GM18909 (cell line): ENCODE measurements at regions not wholly inside any gene's neighbourhood (a gene's known extent, or its start where the extent isn't known, plus 50 kb on each side); places are given as distances from the start of the nearest gene placed in this dataset.

Source experiments
- ATAC-seq: cut with Tn5 transposase; IDR thresholded peaks from one replicate; pipeline ENCODE4 v1.9.1; 2021; ENCODE audit warnings: mild to moderate bottlenecking; ENCODE audit not compliant: unreplicated experiment, poor library complexity

DNA sequence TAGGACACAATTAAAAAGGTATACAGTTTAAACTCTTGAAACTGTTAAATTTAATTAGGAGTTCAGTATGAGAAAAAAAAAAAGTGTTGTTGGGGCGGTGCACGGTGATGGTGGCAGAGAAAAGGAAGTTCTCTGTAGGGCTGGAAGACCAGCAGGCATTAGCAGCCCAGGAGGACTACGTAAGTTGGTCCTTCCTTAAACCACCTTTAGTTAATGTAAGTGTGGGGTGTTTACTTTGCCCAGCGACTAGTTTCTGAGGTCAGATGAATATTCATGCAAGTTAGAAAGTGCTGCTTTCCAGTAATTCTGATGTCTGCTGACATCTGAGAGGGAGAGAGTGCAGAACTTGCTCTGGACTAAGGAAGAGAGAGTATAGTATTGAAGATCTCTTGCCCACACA lies 54.9 kb downstream of the NKX2-1 start:
- ATAC-seq = no peak

GRCh38 chr14:36462890-36463289 lies 57.1 kb downstream of the NKX2-1 start:
- no peak for ATAC-seq

DNA sequence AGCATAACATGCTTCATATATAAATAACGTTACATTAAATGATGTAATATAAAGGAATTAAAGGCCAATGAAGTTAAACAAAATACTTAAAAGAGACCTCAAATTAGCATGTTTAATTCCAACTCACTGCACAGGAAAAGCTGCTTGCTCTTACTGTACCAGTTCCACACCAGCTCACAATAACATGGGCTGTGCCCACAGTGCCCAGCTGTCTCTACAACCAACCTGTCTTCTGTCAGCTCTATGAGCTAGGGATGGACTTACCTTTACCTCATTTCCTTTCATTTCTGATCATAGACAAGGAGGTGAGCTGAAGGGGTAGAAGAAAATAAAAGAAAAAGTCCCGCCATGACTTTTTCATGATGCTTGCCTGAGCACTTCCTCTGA lies 64.8 kb downstream of the NKX2-1 start:
- ATAC-seq = no peak

GRCh38 chr14:36454599-36455240 lies 65.3 kb downstream of the NKX2-1 start:
- no peak for ATAC-seq

GRCh38 chr14:36452860-36453259 lies 67.2 kb downstream of the NKX2-1 start:
- ATAC-seq = no peak

DNA sequence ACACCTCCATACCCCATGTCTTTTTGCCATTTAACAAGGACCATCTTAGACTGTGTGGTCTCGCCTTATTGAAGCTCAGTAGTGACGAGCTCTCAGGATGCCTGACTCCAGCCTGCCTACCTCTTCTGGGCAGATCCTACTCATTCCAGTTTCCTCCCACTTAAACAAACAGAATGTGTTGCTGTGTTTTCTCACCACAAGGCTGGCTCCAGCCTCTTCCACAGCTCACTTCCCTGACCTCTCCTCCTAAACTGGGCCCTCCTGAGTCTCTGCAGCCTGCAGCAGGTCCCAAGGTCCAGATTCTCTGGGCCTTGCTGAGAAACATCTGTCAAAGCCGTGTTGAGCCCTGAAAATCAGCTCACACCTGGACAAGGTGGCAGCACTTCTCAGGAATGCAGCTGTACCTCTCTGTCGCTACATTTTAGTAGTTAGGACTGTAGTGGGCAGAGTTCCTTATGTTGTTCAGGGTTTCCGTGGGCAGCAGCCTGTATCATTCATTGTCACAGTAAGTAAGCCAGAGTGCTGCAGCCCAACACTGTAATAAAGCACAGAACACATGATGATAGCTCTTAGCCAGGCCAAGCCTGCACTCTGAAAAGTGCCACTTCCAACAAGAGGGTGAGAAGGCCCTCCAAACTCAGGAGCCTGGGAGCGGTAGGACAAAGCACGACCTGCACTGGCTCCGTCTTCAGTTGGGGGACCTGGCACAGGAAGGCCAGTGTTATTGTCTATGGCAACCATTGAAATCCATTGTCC lies 68.5 kb downstream of the NKX2-1 start:
- no peak for ATAC-seq

GRCh38 chr14:36450550-36450949 lies 69.5 kb downstream of the NKX2-1 start:
- ATAC-seq = no peak

DNA sequence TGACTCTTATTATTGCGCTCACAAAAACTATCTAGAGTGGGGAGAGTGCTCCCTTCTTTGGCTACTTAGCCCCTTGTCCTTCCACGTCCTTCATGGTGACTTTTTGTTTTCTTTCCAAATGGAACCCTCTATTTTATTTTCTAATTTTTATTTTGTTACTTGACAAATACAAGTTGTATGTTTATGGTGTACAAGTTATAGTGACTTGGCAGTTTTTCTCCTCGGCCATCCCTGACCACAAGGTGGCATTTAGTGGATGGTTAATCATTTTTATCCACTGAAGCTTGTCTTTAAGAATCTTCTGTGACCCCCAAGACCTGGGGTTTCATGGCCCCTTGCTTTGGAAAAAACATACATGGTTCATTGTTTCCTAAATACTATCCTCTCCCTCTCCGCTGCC lies 70.1 kb downstream of the NKX2-1 start:
- no peak for ATAC-seq

DNA sequence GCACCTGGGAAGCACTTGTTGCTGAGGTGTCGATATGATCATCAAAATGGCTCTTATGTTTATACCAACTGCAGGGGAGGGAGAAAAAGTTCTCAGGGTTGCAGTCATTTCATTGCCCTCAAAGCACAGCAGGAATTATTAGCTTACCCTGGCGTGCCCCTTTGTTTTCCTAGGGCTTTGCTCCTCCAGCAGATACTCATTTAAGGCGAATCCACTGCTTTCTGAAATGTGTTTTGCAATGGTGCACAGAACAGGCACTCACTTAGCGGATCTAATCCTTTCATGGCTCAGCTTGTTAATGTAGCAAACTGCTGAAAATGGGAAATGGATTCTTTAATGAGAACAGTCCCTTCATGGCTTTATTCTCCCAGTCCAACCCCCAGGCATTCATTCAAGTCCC lies 76.7 kb downstream of the NKX2-1 start:
- ATAC-seq = no peak

DNA sequence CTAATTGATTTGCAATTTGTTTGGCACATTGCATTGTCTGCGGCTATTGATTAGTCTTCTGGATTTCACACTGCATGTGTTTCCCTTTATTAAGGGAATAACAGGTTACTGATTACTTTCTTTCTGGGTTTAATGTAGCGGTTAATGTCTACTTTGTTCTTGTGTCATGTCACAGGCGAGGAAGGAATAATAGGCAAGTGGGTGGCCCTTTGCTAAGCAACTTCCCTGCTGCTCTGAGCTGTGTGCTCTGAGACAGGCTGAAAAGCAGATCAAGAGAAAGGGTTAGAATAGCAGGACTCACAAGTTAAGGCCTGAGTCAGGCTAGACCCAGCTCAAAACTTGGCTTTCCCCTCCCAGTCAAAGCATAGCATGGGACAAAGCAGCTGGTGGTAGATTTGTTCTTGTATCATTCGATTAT lies 77.2 kb downstream of the NKX2-1 start:
- ATAC-seq = no peak

GRCh38 chr14:36441283-36441682 lies 78.7 kb downstream of the NKX2-1 start:
- ATAC-seq = no peak

DNA sequence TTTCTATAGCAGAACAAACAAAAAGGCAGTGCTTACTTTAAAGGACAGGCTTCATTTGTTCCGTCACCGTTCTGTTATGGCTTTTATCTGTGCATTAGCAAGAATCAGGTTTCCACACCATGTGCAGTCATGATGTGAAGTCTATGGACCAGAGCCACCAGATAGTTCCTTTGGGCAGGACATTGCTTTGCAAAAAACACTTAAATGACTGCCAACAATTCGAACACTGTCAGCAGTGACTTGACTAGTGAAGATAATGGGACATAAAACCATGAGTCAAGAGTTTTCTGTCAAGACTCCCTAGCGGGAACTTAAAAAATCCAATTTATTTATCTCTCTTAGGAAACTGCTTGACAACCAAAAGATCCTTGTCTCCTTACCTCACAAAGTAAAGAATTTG lies 80.3 kb downstream of the NKX2-1 start:
- ATAC-seq = no peak

GRCh38 chr14:36438883-36439282 lies 81.1 kb downstream of the NKX2-1 start:
- ATAC-seq = no peak

DNA sequence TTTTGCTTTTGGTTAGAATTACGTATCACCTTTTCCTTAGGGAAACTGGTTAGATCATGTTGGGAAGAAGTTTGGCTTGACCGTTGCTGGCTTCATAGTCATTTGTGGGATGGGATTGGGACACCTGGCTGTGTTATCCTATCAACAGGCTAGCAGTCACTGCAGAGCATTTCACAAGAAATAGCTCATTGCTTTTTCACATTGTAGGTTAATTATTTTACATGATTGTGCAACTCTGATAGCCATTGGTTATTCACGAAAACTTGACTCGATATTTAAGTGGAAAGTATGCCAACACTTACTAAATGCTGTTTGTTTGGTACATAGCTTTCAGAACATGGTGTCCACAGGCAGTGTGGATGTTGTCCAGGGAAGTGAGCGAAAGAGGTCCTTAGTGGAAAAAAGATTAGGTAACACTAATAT lies 89.4 kb downstream of the NKX2-1 start:
- no peak for ATAC-seq

DNA sequence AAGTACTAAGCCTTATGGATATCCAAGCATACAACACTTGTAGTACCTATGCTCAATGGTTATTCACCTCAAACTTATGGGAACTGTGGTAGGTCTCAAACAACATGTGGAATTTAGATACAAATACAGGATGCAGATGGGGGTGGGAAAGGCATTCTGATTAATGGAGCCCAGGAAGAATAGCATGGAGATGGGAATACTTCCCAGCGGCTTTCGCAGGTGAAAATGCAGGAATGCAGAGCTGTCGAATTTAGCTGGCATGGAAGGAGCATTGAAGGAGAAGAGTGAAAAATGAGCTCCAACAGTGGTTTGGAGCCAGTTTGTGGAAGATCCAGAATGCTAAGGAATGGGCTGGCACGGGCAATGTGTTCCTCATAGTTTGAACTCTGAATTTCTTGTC lies 89.9 kb downstream of the NKX2-1 start:
- no peak for ATAC-seq

DNA sequence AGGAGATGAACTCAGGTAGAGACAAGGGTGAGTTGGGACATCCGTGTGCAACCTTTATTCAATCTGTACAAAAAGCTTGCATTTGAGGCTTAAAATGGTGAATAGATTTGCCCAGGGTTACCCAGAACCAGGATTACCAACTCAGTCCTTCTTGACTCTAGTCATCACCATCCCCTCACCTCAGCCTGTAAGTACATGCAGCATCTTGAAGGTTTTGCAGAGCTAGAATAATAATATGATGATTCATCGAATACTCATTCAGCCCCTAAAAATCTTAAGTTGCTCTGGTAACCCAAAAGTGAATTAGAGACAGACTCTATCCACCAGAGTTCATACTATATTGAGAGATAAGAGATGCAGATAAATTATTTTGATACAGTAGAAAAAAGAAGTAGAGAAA lies 90.3 kb downstream of the NKX2-1 start:
- no peak for ATAC-seq

DNA sequence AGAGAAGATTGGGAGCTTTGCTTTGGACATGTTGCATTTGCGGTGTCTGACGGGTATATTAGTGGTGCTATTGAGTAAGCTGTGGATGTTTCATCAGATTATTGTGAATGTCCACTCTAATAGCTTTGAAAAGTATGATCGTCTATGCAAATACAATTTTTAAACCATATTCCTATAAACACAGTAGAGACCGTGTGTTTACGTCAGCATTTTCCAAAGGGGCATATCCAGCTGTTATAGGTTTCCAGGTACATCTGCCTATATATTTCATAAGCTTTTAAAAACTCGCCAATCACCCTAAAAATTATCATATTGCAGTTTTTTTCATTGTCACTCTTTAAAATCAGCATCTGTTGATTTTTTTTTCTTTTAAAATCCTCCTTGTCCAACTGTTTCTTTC lies 91.7 kb downstream of the NKX2-1 start:
- ATAC-seq = no peak

- ATAC-seq = no peak
These were observed 93.2 kb downstream of the NKX2-1 start for GRCh38 chr14:36426836-36427235.

DNA sequence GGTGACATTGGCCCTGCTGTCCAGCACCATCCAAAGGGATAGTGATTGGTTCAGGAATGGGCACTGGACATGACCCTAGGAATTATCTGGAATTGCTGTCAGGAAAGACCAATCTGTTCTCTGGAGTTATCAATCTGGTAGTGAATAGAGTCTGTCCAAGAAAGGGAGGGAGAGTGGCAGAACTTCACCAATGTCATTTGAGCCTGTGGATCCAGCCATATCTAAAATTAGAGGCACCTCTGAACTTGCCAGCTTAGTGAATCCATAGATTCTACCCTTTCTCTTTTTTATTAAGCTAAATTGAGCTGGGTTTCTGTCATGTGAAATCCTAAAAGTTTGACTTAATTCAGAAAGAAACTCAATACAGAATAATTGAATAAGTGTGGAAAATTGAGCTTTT lies 93.9 kb downstream of the NKX2-1 start:
- ATAC-seq = no peak

DNA sequence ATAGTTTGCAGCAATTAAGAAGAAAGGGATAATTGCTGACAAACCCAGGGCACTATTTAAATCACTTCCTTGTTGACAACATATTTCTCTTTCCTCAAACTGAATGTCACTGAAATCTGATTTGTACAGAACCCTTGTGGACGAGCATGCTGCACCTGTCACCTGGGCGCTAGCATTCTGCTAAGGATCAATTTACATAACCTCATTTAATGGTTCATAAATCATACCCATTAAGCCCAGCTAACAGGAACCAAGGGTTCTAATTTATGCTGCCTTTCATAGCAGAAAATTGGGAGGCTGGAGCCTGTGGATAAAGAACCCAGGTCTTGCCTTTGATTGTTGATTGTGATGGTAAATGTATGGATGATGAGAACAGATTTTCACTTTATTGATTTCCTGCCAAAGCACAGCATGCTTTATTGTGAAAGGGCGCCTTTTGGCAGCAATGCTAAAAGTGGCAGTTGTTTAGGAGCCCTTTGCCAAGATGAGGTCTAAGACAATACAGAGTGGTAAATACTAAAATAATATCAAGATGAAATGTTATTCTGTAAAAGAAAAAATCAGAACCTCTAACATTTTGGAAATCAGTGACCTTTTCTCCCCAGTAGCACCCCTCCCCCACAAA lies 95.4 kb downstream of the NKX2-1 start:
- ATAC-seq = no peak

- ATAC-seq = no peak
These were observed 96.6 kb downstream of the NKX2-1 start for GRCh38 chr14:36423430-36423829.
